OCI-LY7 (cell line): ENCODE measurements at regions not wholly inside any gene's neighbourhood (a gene's known extent, or its start where the extent isn't known, plus 50 kb on each side); places are given as distances from the start of the nearest gene placed in this dataset.

Experiments
- BruUV-seq: library from RNA; stranded (reverse); fragments of 400-500 nt; replicated peaks from 2 replicates; lab custom pipeline; 2021; lab: Mats Ljungman, UMichigan
- CTCF ChIA-PET: fragments of 300-600 bp; sonication (Branson Sonifier 250); formaldehyde crosslinking; loops from one replicate; lab custom pipeline; 2022; ENCODE audit warnings: antibody characterized with exemption; ENCODE audit not compliant: unreplicated experiment; lab: Charles Lee
- POLR2A ChIA-PET: fragments of 300-600 bp; sonication (Branson Sonifier 250); formaldehyde crosslinking; loops from one replicate; lab custom pipeline; 2022; ENCODE audit warnings: antibody characterized with exemption; lab: Charles Lee
- DNase-seq: peaks from one replicate; pipeline ENCODE4 v3.0.0-alpha.2; 2015; ENCODE audit warnings: low spot score
- H2AFZ ChIP-seq: fragments of 200-600 bp; sonication (generic), shearing (Covaris generic); 2 replicates; pipeline ENCODE4 v1.6.1; 2014; ENCODE audit warnings: mild to moderate bottlenecking, antibody characterized with exemption, low read length, moderate library complexity
- H3K27ac ChIP-seq: fragments of 200-600 bp; sonication (generic); 2 replicates; pipeline ENCODE4 v1.5.1; 2014; ENCODE audit warnings: mixed run types, low read depth, mild to moderate bottlenecking, moderate library complexity, low read length, inconsistent platforms; ENCODE audit not compliant: poor library complexity, severe bottlenecking
- H3K36me3 ChIP-seq: fragments of 200-600 bp; sonication (generic); 2 replicates; pipeline ENCODE4 v1.6.1; 2014; ENCODE audit warnings: mild to moderate bottlenecking, antibody characterized with exemption, low read length, moderate library complexity, mixed read lengths; ENCODE audit not compliant: insufficient read depth
- H3K4me1 ChIP-seq: fragments of 200-600 bp; sonication (generic); 2 replicates; pipeline ENCODE4 v1.5.1; 2014; ENCODE audit warnings: mild to moderate bottlenecking, low read length; ENCODE audit not compliant: insufficient read depth, poor library complexity, severe bottlenecking
- H3K4me2 ChIP-seq: fragments of 200-600 bp; sonication (generic); 2 replicates; pipeline ENCODE4 v1.6.1; 2014; ENCODE audit warnings: mild to moderate bottlenecking, low read length
- H3K4me3 ChIP-seq: fragments of 200-600 bp; sonication (generic); 2 replicates; pipeline ENCODE4 v1.5.1; 2014; ENCODE audit warnings: mild to moderate bottlenecking, low read depth, low read length; ENCODE audit not compliant: poor library complexity, severe bottlenecking
- H3K79me2 ChIP-seq: fragments of 200-600 bp; sonication (generic); 2 replicates; pipeline ENCODE4 v1.6.1; 2016; ENCODE audit warnings: low read depth, mild to moderate bottlenecking, low read length, moderate library complexity, mixed read lengths; ENCODE audit not compliant: insufficient read depth
- H3K9me2 ChIP-seq: fragments of 200-600 bp; sonication (generic); 2 replicates; pipeline ENCODE4 v1.6.1; 2016; ENCODE audit warnings: mild to moderate bottlenecking, low read length, mixed read lengths; ENCODE audit not compliant: insufficient read depth
- H3K9me3 ChIP-seq: fragments of 200-600 bp; sonication (generic); 2 replicates; pipeline ENCODE4 v1.6.1; 2014; ENCODE audit warnings: mild to moderate bottlenecking, mixed run types, low read length, mixed read lengths
- H4K20me1 ChIP-seq: fragments of 200-600 bp; sonication (generic); 2 replicates; pipeline ENCODE4 v1.6.1; 2014; ENCODE audit warnings: mild to moderate bottlenecking, antibody characterized with exemption, low read length, moderate library complexity, mixed read lengths; ENCODE audit not compliant: insufficient read depth
- EZH2phosphoT487 ChIP-seq: fragments of 200-600 bp; sonication (generic); IDR thresholded peaks from 2 replicates; pipeline ENCODE4 v1.6.1; 2018; ENCODE audit warnings: low read depth, borderline replicate concordance, mild to moderate bottlenecking, mixed run types, antibody characterized with exemption, low read length, moderate library complexity, mixed read lengths
- intact Hi-C: fragments of 100-400 bp; cut with micrococcal nuclease; formaldehyde crosslinking; loops from one replicate; pipeline ENCODE4 v1.10.0; 2022; ENCODE audit not compliant: unreplicated experiment
- TF ChIP-seq, protein P1 (sequence below): fragments of 200-600 bp; sonication (generic); conservative IDR thresholded peaks from 2 replicates; pipeline ENCODE4 v1.5.1; 2014; ENCODE audit warnings: mild to moderate bottlenecking, antibody characterized with exemption, low read length, moderate library complexity, mixed read lengths

- no peak for TF ChIP-seq EZH2phosphoT487
- TF ChIP-seq, protein P1, sequence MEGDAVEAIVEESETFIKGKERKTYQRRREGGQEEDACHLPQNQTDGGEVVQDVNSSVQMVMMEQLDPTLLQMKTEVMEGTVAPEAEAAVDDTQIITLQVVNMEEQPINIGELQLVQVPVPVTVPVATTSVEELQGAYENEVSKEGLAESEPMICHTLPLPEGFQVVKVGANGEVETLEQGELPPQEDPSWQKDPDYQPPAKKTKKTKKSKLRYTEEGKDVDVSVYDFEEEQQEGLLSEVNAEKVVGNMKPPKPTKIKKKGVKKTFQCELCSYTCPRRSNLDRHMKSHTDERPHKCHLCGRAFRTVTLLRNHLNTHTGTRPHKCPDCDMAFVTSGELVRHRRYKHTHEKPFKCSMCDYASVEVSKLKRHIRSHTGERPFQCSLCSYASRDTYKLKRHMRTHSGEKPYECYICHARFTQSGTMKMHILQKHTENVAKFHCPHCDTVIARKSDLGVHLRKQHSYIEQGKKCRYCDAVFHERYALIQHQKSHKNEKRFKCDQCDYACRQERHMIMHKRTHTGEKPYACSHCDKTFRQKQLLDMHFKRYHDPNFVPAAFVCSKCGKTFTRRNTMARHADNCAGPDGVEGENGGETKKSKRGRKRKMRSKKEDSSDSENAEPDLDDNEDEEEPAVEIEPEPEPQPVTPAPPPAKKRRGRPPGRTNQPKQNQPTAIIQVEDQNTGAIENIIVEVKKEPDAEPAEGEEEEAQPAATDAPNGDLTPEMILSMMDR = no peak
Measured at GRCh38 chrX:9149501-9150245, 115.7 kb upstream of the FAM9B start.

DNA sequence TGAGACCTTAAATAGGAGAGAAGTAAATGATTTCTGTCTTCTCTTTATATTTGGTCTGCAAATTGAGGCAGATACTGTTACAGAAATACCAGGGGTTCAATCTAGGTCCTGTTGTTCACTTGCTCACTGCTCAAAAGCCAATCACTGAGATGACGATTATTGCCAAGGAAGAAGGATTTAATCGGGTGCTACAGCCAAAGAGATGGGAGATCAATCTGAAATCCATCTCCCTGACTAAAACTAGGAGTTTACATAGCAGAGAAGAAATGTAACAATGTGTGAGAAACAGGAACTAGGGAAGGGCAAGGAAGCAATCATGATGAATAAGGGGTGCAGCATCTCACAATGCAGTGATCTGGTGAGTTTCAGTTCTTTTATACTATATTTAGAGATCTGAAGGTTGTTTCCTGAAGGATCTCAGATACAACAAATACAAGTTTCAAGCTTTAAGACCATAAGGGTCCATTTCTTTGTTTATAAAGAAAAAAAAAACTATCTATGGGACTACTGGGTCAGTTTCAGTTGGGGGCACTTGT, 117.9 kb upstream of the FAM9B start:
- no peaks in the 10 kb centered on the region for H4K20me1 ChIP-seq
- no peaks in the 10 kb centered on the region for H3K4me1 ChIP-seq
- POLR2A ChIA-PET = no interaction called here
- no TSS peak for BruUV-seq
- no peaks in the 10 kb centered on the region for H3K9me2 ChIP-seq
- intact Hi-C loops = no loop called here
- no peak overlapping the region for H3K27ac ChIP-seq
- H3K79me2 ChIP-seq = no peaks in the 10 kb centered on the region
- H3K36me3 ChIP-seq = no peaks in the 10 kb centered on the region
- TF ChIP-seq, protein P1 = no peak
- DNase-seq = no peak
- H2AFZ ChIP-seq = no peak overlapping the region
- H3K9me3 ChIP-seq = no peaks in the 10 kb centered on the region
- no peak overlapping the region for H3K4me3 ChIP-seq
- no peak overlapping the region for H3K4me2 ChIP-seq
- CTCF ChIA-PET = no interaction called here

More at GRCh38 chrX:9149501-9150245, 115.7 kb upstream of the FAM9B start:
- DNase-seq = no peak
- H3K4me2 ChIP-seq = no peak overlapping the region
- H3K4me3 ChIP-seq = no peak overlapping the region
- H2AFZ ChIP-seq = no peak overlapping the region
- no peaks in the 10 kb centered on the region for H3K79me2 ChIP-seq
- BruUV-seq = no TSS peak
- ChIA-PET CTCF (no interaction called here), POLR2A (interaction anchor here (0.6 kb wide), 1 partner anchor 163 kb away, joined by 3 read pairs; no protein-coding TSS in a partner anchor)
- no peaks in the 10 kb centered on the region for H3K36me3 ChIP-seq
- no peaks in the 10 kb centered on the region for H4K20me1 ChIP-seq
- no peak overlapping the region for H3K27ac ChIP-seq
- no peaks in the 10 kb centered on the region for H3K4me1 ChIP-seq
- H3K9me3 ChIP-seq = no peaks in the 10 kb centered on the region
- intact Hi-C loops = no loop called here
- no peaks in the 10 kb centered on the region for H3K9me2 ChIP-seq

DNA sequence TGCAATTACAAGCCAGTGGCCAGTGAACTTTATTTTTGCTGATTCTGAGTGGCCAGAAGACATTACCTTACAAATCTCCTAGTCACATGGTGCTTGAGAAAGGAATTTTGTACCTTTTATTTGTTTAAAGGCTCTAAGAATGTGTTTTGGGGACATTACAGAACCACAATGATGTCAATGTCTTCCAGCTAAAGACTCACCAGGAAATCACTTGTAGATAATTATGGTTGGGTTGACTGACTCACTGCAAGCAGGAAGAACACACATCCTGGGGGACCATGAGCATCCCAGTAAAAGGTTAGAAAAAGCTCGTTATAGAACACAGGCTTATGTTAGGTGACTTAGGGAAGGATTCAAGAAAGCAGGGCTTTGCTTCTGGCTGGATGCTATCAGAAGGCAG, 119.4 kb upstream of the FAM9B start:
- Histone ChIP-seq H3K79me2 (no peaks in the 10 kb centered on the region), H3K9me2 (no peaks in the 10 kb centered on the region), H3K4me3 (no peak overlapping the region), H3K4me2 (no peak overlapping the region), H3K36me3 (no peaks in the 10 kb centered on the region), H2AFZ (no peak overlapping the region), H4K20me1 (no peaks in the 10 kb centered on the region), H3K27ac (no peak overlapping the region), H3K9me3 (no peaks in the 10 kb centered on the region), H3K4me1 (no peaks in the 10 kb centered on the region)
- TF ChIP-seq, protein P1 = no peak
- TF ChIP-seq EZH2phosphoT487 = no peak
- intact Hi-C loops = no loop called here
- no peak for DNase-seq
- BruUV-seq = no TSS peak
- ChIA-PET POLR2A (no interaction called here), CTCF (no interaction called here)
